ENCODE measurements at regions not wholly inside any gene's neighbourhood (a gene's known extent, or its start where the extent isn't known, plus 50 kb on each side); places are given as distances from the start of the nearest gene placed in this dataset.

- H3K27me3 ChIP-seq (ENCODE audit: low read length), result peaks cover 39% of the 10 kb centered on the region
- TF ChIP-seq CTCF (conservative IDR thresholded peaks at IDR 0.05; ENCODE audit: low read depth, low read length), result no peak
- no peak for TF ChIP-seq EZH2 (IDR thresholded peaks at IDR 0.05; ENCODE audit: low read length, unreplicated experiment)
- no peak for TF ChIP-seq EZH2phosphoT487 (IDR thresholded peaks at IDR 0.05; ENCODE audit: borderline replicate concordance, low read length)
- H3K9me3 ChIP-seq (ENCODE audit: low read length), result no peaks in the 10 kb centered on the region
- no peak overlapping the region for H3K9ac ChIP-seq (ENCODE audit: low read length)
- BruUV-seq (replicated peaks), result no TSS peak
- ATAC-seq (no peak), DNase-seq (no peak)
- H3K36me3 ChIP-seq (ENCODE audit: low read depth, low read length), result no peaks in the 10 kb centered on the region
- H4K20me1 ChIP-seq (ENCODE audit: low read length), result no peaks in the 10 kb centered on the region
- H3F3A ChIP-seq (ENCODE audit: low read length, unreplicated experiment), result no peaks in the 10 kb centered on the region
- no peak overlapping the region for H3K4me2 ChIP-seq (ENCODE audit: low read length)
- H3K4me1 ChIP-seq (ENCODE audit: insufficient read depth, low read length), result no peaks in the 10 kb centered on the region
- H3K4me3 ChIP-seq (ENCODE audit: low read length), result no peak overlapping the region
- intact Hi-C loops (cut with micrococcal nuclease), result no loop called here
- H3K27ac ChIP-seq (ENCODE audit: low read length), result no peak overlapping the region
- ChIA-PET CTCF (no interaction called here), POLR2A (ENCODE audit: unreplicated experiment) (no interaction called here)
- no peaks in the 10 kb centered on the region for H3K79me2 ChIP-seq (ENCODE audit: low read length)
- H3K9me2 ChIP-seq (replicated peaks; ENCODE audit: low read length), result no peaks in the 10 kb centered on the region
- H2AFZ ChIP-seq (ENCODE audit: low read length), result no peak overlapping the region
Observed at GRCh38 chr2:177131858-177132257, 80.7 kb upstream of the HNRNPA3 start.

GRCh38 chr2:177138823-177139222 lies 73.8 kb upstream of the HNRNPA3 start:
- DNase-seq (no peak), ATAC-seq (no peak)
- BruUV-seq (replicated peaks), result no TSS peak
- H3F3A ChIP-seq (ENCODE audit: low read length, unreplicated experiment), result no peaks in the 10 kb centered on the region
- CTCF ChIA-PET, result no interaction called here
- H3K79me2 ChIP-seq (ENCODE audit: low read length), result no peaks in the 10 kb centered on the region
- no peak overlapping the region for H3K27ac ChIP-seq (ENCODE audit: low read length)
- H3K9ac ChIP-seq (ENCODE audit: low read length), result no peak overlapping the region
- no peaks in the 10 kb centered on the region for H3K36me3 ChIP-seq (ENCODE audit: low read depth, low read length)
- H3K4me2 ChIP-seq (ENCODE audit: low read length), result no peak overlapping the region
- H2AFZ ChIP-seq (ENCODE audit: low read length), result no peak overlapping the region
- H4K20me1 ChIP-seq (ENCODE audit: low read length), result no peaks in the 10 kb centered on the region
- no peak overlapping the region for H3K4me3 ChIP-seq (ENCODE audit: low read length)
- POLR2A ChIA-PET (ENCODE audit: unreplicated experiment), result no interaction called here
- peaks cover 53% of the 10 kb centered on the region for H3K27me3 ChIP-seq (ENCODE audit: low read length)
- no peaks in the 10 kb centered on the region for H3K9me3 ChIP-seq (ENCODE audit: low read length)
- intact Hi-C loops (cut with micrococcal nuclease), result no loop called here
- no peaks in the 10 kb centered on the region for H3K9me2 ChIP-seq (replicated peaks; ENCODE audit: low read length)
- TF ChIP-seq CTCF (conservative IDR thresholded peaks at IDR 0.05; ENCODE audit: low read depth, low read length) (no peak), EZH2 (IDR thresholded peaks at IDR 0.05; ENCODE audit: low read length, unreplicated experiment) (no peak), EZH2phosphoT487 (IDR thresholded peaks at IDR 0.05; ENCODE audit: borderline replicate concordance, low read length) (no peak)
- no peaks in the 10 kb centered on the region for H3K4me1 ChIP-seq (ENCODE audit: insufficient read depth, low read length)

- POLR2A ChIA-PET (ENCODE audit: unreplicated experiment), result no interaction called here
- BruUV-seq (replicated peaks), result no TSS peak
- Histone ChIP-seq H3K9me3 (ENCODE audit: low read length) (no peaks in the 10 kb centered on the region), H3K4me2 (ENCODE audit: low read length) (no peak overlapping the region), H3K9me2 (replicated peaks; ENCODE audit: low read length) (no peaks in the 10 kb centered on the region), H3K4me1 (ENCODE audit: insufficient read depth, low read length) (no peaks in the 10 kb centered on the region), H3K9ac (ENCODE audit: low read length) (no peak overlapping the region), H3F3A (ENCODE audit: low read length, unreplicated experiment) (no peaks in the 10 kb centered on the region), H3K27ac (ENCODE audit: low read length) (no peak overlapping the region), H3K36me3 (ENCODE audit: low read depth, low read length) (no peaks in the 10 kb centered on the region), H4K20me1 (ENCODE audit: low read length) (no peaks in the 10 kb centered on the region), H3K27me3 (ENCODE audit: low read length) (peaks cover 54% of the 10 kb centered on the region), H2AFZ (ENCODE audit: low read length) (no peak overlapping the region), H3K79me2 (ENCODE audit: low read length) (no peaks in the 10 kb centered on the region), H3K4me3 (ENCODE audit: low read length) (no peak overlapping the region)
- ATAC-seq, result no peak
- CTCF ChIA-PET, result no interaction called here
- TF ChIP-seq CTCF (conservative IDR thresholded peaks at IDR 0.05; ENCODE audit: low read depth, low read length) (no peak), EZH2phosphoT487 (IDR thresholded peaks at IDR 0.05; ENCODE audit: borderline replicate concordance, low read length) (no peak), EZH2 (IDR thresholded peaks at IDR 0.05; ENCODE audit: low read length, unreplicated experiment) (no peak)
- DNase-seq, result no peak
- intact Hi-C loops (cut with micrococcal nuclease), result loop anchor here (2.0 to 10.0 kb wide), 3 partner anchors 25 to 613 kb away; no protein-coding TSS in a partner anchor
Observed at GRCh38 chr2:177141866-177142265, 70.7 kb upstream of the HNRNPA3 start.
